ENCODE measurements at regions not wholly inside any gene's neighbourhood (a gene's known extent, or its start where the extent isn't known, plus 50 kb on each side); places are given as distances from the start of the nearest gene placed in this dataset.
"Not testable (repeated sequence)": the region's sequence is repeated elsewhere in the genome, so short reads cannot be mapped to it uniquely, and the experiment has no call there.

DNA sequence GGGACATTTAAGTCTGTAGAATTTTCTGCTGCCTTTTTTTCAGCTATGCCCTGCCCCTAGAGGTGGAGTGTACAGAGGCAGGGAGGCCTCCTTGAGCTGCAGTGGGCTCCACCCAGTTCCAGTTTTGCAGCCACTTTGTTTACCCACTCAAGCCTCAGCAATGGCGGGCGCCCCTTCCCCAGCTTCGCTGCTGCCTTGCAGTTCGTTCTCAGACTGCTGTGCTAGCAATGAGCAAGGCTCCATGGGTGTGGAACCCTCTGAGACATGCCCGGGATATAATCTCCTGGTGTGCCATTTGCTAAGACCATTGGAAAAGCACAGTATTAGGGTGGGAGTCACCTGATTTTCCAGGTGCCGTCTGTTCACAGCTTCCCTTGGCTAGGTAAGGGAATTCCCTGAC lies 68.0 kb upstream of the SEMA3E start:
- TF ChIP-seq, protein P1, sequence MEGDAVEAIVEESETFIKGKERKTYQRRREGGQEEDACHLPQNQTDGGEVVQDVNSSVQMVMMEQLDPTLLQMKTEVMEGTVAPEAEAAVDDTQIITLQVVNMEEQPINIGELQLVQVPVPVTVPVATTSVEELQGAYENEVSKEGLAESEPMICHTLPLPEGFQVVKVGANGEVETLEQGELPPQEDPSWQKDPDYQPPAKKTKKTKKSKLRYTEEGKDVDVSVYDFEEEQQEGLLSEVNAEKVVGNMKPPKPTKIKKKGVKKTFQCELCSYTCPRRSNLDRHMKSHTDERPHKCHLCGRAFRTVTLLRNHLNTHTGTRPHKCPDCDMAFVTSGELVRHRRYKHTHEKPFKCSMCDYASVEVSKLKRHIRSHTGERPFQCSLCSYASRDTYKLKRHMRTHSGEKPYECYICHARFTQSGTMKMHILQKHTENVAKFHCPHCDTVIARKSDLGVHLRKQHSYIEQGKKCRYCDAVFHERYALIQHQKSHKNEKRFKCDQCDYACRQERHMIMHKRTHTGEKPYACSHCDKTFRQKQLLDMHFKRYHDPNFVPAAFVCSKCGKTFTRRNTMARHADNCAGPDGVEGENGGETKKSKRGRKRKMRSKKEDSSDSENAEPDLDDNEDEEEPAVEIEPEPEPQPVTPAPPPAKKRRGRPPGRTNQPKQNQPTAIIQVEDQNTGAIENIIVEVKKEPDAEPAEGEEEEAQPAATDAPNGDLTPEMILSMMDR (IDR thresholded peaks at IDR 0.05): not testable (repeated sequence)
- TF ChIP-seq POLR2A (IDR thresholded peaks at IDR 0.05): not testable (repeated sequence)

Measured in right lobe of liver (tissue), 4 donors.